WTC11 (cell line): ENCODE measurements at regions not wholly inside any gene's neighbourhood (a gene's known extent, or its start where the extent isn't known, plus 50 kb on each side); places are given as distances from the start of the nearest gene placed in this dataset.

Experiments
- CREB1 ChIP-seq: sonication (generic); formaldehyde crosslinking; IDR thresholded peaks from 2 replicates; pipeline ENCODE4 v1.8.0; 2023; ENCODE audit warnings: mild to moderate bottlenecking, missing genetic modification reagents
- MXD4 ChIP-seq: fragments of 250-450 bp; sonication (Bioruptor Pico); IDR thresholded peaks from 2 replicates; pipeline ENCODE4 v1.8.0; 2021; ENCODE audit warnings: mild to moderate bottlenecking, moderate library complexity, borderline replicate concordance
- NR3C1 ChIP-seq: sonication (generic); formaldehyde crosslinking; conservative IDR thresholded peaks from 2 replicates; pipeline ENCODE4 v1.8.1; 2023; ENCODE audit warnings: low read depth, mild to moderate bottlenecking, missing genetic modification reagents
- TF ChIP-seq, protein P1 (sequence below): sonication (generic); formaldehyde crosslinking; IDR thresholded peaks from 2 replicates; pipeline ENCODE4 v1.8.0; 2022; ENCODE audit warnings: mild to moderate bottlenecking, missing genetic modification reagents
- TF ChIP-seq, protein P2 (sequence below): fragments of 200-600 bp; IDR thresholded peaks from 2 replicates; pipeline ENCODE4 v1.8.0; 2022; ENCODE audit warnings: antibody characterized with exemption

DNA sequence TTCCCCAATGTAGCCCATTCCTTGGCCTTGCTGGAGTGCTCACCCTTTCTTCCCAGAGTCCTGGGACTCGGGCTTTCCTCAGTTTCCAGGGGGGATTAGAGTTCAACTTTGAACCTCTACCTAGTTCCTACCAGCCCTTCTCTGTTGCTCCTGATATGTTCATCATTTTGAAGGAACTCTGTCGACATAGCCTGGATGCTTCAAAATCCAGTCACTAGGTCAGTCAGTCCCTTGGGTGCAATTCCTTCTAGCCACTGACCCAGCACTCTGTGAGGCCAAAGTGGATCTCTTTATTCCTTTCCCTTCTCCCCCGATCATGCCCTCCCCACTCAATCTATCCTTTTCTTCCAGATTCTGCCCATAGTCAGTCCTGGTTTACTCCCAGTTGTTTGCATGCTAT lies 72.3 kb upstream of the TMCC3 start:
- TF ChIP-seq, protein P1, sequence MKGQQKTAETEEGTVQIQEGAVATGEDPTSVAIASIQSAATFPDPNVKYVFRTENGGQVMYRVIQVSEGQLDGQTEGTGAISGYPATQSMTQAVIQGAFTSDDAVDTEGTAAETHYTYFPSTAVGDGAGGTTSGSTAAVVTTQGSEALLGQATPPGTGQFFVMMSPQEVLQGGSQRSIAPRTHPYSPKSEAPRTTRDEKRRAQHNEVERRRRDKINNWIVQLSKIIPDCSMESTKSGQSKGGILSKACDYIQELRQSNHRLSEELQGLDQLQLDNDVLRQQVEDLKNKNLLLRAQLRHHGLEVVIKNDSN (CRISPR knock-in tag), result no peak
- TF ChIP-seq, protein P2, sequence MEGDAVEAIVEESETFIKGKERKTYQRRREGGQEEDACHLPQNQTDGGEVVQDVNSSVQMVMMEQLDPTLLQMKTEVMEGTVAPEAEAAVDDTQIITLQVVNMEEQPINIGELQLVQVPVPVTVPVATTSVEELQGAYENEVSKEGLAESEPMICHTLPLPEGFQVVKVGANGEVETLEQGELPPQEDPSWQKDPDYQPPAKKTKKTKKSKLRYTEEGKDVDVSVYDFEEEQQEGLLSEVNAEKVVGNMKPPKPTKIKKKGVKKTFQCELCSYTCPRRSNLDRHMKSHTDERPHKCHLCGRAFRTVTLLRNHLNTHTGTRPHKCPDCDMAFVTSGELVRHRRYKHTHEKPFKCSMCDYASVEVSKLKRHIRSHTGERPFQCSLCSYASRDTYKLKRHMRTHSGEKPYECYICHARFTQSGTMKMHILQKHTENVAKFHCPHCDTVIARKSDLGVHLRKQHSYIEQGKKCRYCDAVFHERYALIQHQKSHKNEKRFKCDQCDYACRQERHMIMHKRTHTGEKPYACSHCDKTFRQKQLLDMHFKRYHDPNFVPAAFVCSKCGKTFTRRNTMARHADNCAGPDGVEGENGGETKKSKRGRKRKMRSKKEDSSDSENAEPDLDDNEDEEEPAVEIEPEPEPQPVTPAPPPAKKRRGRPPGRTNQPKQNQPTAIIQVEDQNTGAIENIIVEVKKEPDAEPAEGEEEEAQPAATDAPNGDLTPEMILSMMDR, result no peak
- TF ChIP-seq CREB1 (CRISPR knock-in tag) (no peak), NR3C1 (CRISPR knock-in tag) (no peak), MXD4 (CRISPR knock-in tag) (no peak)
